Hepatocyte (in vitro differentiated cells): ENCODE measurements at regions not wholly inside any gene's neighbourhood (a gene's known extent, or its start where the extent isn't known, plus 50 kb on each side); places are given as distances from the start of the nearest gene placed in this dataset.
A peak's percentile ranks its signal among the peaks of the same experiment; 100 is the strongest.

ENCODE experiments used
- DNase-seq: peaks from one replicate; pipeline ENCODE4 v3.0.0-alpha.2; 2016; ENCODE audit warnings: low spot score
- H2AFZ ChIP-seq: fragments of 200-600 bp; sonication (generic); 2 replicates; pipeline ENCODE4 v1.6.0; 2016; ENCODE audit warnings: antibody characterized with exemption, mild to moderate bottlenecking
- H3K27ac ChIP-seq: fragments of 200-600 bp; sonication (generic); 2 replicates; pipeline ENCODE4 v1.5.1; 2016; ENCODE audit warnings: mild to moderate bottlenecking
- H3K27me3 ChIP-seq: fragments of 200-600 bp; sonication (generic); 2 replicates; pipeline ENCODE4 v1.6.1; 2016
- H3K36me3 ChIP-seq: fragments of 200-600 bp; sonication (generic); replicated peaks from 2 replicates; pipeline ENCODE4 v1.5.1; 2016; ENCODE audit warnings: low read depth; ENCODE audit not compliant: insufficient read depth
- H3K4me1 ChIP-seq: fragments of 200-600 bp; sonication (generic); 2 replicates; pipeline ENCODE4 v1.5.1; 2016; ENCODE audit warnings: mild to moderate bottlenecking, moderate library complexity; ENCODE audit not compliant: insufficient read depth
- H3K4me2 ChIP-seq: fragments of 200-600 bp; sonication (generic); 2 replicates; pipeline ENCODE4 v1.6.0; 2016
- H3K4me3 ChIP-seq: fragments of 200-600 bp; sonication (generic); 2 replicates; pipeline ENCODE4 v1.5.1; 2016; ENCODE audit warnings: mild to moderate bottlenecking
- H3K79me2 ChIP-seq: fragments of 200-600 bp; sonication (generic); 2 replicates; pipeline ENCODE4 v1.6.0; 2017; ENCODE audit warnings: mild to moderate bottlenecking
- H3K9me2 ChIP-seq: fragments of 200-600 bp; sonication (generic); replicated peaks from 2 replicates; pipeline ENCODE4 v1.6.0; 2017; ENCODE audit warnings: mild to moderate bottlenecking; ENCODE audit not compliant: insufficient read depth
- H3K9me3 ChIP-seq: fragments of 200-600 bp; sonication (generic); 2 replicates; pipeline ENCODE4 v1.5.1; 2016; ENCODE audit warnings: low read depth, mild to moderate bottlenecking
- H4K20me1 ChIP-seq: fragments of 200-600 bp; sonication (generic); 2 replicates; pipeline ENCODE4 v1.6.0; 2016; ENCODE audit warnings: mild to moderate bottlenecking; ENCODE audit not compliant: insufficient read depth, poor library complexity, severe bottlenecking
- EZH2 ChIP-seq: fragments of 200-600 bp; sonication (generic); IDR thresholded peaks from 2 replicates; pipeline ENCODE4 v1.6.1; 2016; ENCODE audit warnings: antibody characterized with exemption, mild to moderate bottlenecking, borderline replicate concordance
- EZH2phosphoT487 ChIP-seq: fragments of 200-600 bp; sonication (generic); IDR thresholded peaks from one replicate; pipeline ENCODE4 v1.6.1; 2018; ENCODE audit warnings: antibody characterized with exemption, mild to moderate bottlenecking, low read depth, moderate library complexity; ENCODE audit not compliant: unreplicated experiment, severe bottlenecking
- WGBS: methylation state at CpG from one replicate; pipeline ENCODE4 v1.1.6; 2016; ENCODE audit warnings: low lambda C conversion rate; ENCODE audit errors: missing lambda C conversion rate; 5-methylcytosine and 5-hydroxymethylcytosine counted together
- TF ChIP-seq, protein P1 (sequence below): fragments of 200-600 bp; sonication (generic); IDR thresholded peaks from 2 replicates; pipeline ENCODE4 v1.5.1; 2016; ENCODE audit warnings: antibody characterized with exemption, mild to moderate bottlenecking; ENCODE audit not compliant: poor library complexity

DNA sequence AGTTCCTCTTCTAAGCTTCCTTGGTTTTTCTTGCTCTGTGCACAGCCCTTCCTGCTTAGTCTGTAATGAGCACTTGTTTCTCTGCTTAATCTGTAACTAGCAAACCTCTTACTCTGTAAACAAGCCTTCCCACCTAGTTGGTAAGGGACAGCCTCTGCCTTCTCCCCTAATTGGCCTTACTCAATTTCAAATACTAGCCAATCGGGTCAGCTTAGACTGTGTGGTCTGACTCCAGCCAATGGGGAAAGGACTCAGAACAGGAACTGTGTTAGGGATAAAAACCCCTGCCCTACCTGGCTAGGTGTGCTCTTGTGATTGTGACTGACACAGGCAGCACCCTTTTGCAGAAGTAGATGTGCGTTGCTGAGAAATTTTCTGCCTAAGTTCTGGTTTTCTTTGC is 136.5 kb upstream of the AADAT start:
- no peaks in the 10 kb centered on the region for H3K79me2 ChIP-seq
- no peaks in the 10 kb centered on the region for H4K20me1 ChIP-seq
- no peaks in the 10 kb centered on the region for H3K9me3 ChIP-seq
- no peaks in the 10 kb centered on the region for H3K27me3 ChIP-seq
- peak; percentile 31 for DNase-seq
- H3K27ac ChIP-seq, result no peak overlapping the region
- H3K4me1 ChIP-seq, result no peaks in the 10 kb centered on the region
- no peak overlapping the region for H3K4me3 ChIP-seq
- TF ChIP-seq EZH2 (no peak), EZH2phosphoT487 (no peak)
- TF ChIP-seq, protein P1, sequence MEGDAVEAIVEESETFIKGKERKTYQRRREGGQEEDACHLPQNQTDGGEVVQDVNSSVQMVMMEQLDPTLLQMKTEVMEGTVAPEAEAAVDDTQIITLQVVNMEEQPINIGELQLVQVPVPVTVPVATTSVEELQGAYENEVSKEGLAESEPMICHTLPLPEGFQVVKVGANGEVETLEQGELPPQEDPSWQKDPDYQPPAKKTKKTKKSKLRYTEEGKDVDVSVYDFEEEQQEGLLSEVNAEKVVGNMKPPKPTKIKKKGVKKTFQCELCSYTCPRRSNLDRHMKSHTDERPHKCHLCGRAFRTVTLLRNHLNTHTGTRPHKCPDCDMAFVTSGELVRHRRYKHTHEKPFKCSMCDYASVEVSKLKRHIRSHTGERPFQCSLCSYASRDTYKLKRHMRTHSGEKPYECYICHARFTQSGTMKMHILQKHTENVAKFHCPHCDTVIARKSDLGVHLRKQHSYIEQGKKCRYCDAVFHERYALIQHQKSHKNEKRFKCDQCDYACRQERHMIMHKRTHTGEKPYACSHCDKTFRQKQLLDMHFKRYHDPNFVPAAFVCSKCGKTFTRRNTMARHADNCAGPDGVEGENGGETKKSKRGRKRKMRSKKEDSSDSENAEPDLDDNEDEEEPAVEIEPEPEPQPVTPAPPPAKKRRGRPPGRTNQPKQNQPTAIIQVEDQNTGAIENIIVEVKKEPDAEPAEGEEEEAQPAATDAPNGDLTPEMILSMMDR, result no peak
- no peaks in the 10 kb centered on the region for H3K9me2 ChIP-seq
- no peak overlapping the region for H2AFZ ChIP-seq
- 85% methylated on average over 2 of the region's 2 CpGs for WGBS
- H3K36me3 ChIP-seq, result no peaks in the 10 kb centered on the region
- H3K4me2 ChIP-seq, result peak overlapping the region; percentile 24

DNA sequence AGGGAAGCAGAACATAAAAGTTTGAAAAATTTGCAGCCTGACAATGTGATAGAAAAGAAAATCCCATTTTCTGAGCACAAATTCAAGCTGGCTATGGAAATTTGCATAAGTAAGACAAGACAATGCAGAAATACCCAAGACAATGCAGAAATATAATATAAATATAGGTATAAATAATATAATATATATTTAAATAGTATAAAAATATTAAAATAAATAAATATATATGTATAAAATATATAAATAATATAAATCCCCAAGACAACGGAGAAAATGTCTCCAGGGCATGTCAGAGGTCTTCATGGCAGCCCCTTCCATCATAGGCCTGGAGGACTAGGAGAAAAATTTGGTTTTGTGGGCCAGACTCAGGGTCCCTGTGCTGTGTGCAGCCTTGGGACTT is 125.0 kb upstream of the AADAT start:
- H3K27ac ChIP-seq, result no peak overlapping the region
- no peaks in the 10 kb centered on the region for H3K79me2 ChIP-seq
- no peaks in the 10 kb centered on the region for H3K4me1 ChIP-seq
- no peak for DNase-seq
- H3K27me3 ChIP-seq, result no peaks in the 10 kb centered on the region
- H3K9me2 ChIP-seq, result no peaks in the 10 kb centered on the region
- H3K36me3 ChIP-seq, result no peaks in the 10 kb centered on the region
- H2AFZ ChIP-seq, result no peak overlapping the region
- WGBS, result 83% methylated on average over 1 of the region's 1 CpG
- no peak overlapping the region for H3K4me3 ChIP-seq
- no peaks in the 10 kb centered on the region for H4K20me1 ChIP-seq
- H3K4me2 ChIP-seq, result no peak overlapping the region
- TF ChIP-seq EZH2phosphoT487, result no peak
- no peaks in the 10 kb centered on the region for H3K9me3 ChIP-seq

DNA sequence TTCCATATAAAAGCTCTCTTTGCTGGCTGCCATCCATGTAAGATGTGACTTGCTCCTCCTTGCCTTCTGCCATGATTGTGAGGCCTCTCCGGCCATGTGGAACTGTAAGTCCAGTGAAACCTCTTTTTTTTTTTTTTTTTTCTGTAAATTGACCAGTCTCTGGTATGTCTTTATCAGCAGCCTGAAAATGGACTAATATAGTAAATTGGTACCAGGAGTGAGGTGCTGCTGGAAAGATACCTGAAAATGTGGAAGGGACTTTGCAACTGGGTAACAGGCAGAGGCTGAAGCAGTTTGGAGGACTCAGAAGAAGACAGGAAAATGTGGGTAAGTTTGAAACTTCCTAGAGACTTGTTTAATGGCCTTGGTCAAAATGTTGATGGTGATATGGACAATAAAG is 124.3 kb upstream of the AADAT start:
- Histone ChIP-seq H2AFZ (no peak overlapping the region), H3K36me3 (no peaks in the 10 kb centered on the region), H3K4me1 (no peaks in the 10 kb centered on the region), H3K4me3 (no peak overlapping the region), H3K27ac (no peak overlapping the region), H3K4me2 (no peak overlapping the region), H3K27me3 (no peaks in the 10 kb centered on the region), H4K20me1 (no peaks in the 10 kb centered on the region), H3K9me3 (no peaks in the 10 kb centered on the region), H3K9me2 (no peaks in the 10 kb centered on the region), H3K79me2 (no peaks in the 10 kb centered on the region)
- DNase-seq, result no peak
- TF ChIP-seq, protein P1, result no peak
- TF ChIP-seq EZH2phosphoT487 (no peak), EZH2 (no peak)
- WGBS, result 100% methylated on average over 1 of the region's 1 CpG

DNA sequence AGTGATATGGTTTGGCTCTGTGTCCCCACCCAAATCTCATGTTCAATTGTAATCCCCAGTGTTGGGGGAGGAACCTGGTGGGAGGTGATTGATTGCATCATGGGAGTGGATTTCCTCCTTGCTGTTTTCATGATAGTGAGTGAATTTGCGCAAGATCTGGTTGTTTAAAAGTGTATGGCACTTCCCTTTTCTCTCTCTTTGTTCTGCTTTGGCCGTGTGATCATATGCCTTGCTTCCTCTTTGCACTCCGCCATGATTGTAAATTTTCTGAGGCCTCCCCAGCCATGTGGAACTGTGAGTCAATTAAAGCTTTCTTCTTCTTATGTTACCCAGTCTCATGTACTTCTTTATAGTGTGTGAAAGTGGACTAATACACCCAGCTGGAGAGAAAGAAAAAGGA is 113.0 kb upstream of the AADAT start:
- H3K79me2 ChIP-seq, result no peaks in the 10 kb centered on the region
- no peak for DNase-seq
- no peaks in the 10 kb centered on the region for H4K20me1 ChIP-seq
- no peaks in the 10 kb centered on the region for H3K9me3 ChIP-seq
- WGBS, result 77% methylated on average over 3 of the region's 3 CpGs
- no peaks in the 10 kb centered on the region for H3K27me3 ChIP-seq
- no peaks in the 10 kb centered on the region for H3K4me1 ChIP-seq
- TF ChIP-seq, protein P1, result no peak
- TF ChIP-seq EZH2, result no peak
- TF ChIP-seq EZH2phosphoT487, result no peak
- no peaks in the 10 kb centered on the region for H3K9me2 ChIP-seq
- H2AFZ ChIP-seq, result no peak overlapping the region
- no peak overlapping the region for H3K27ac ChIP-seq
- H3K4me3 ChIP-seq, result no peak overlapping the region
- no peak overlapping the region for H3K4me2 ChIP-seq
- H3K36me3 ChIP-seq, result no peaks in the 10 kb centered on the region
